OCI-LY7 (cell line): ENCODE measurements at regions not wholly inside any gene's neighbourhood (a gene's known extent, or its start where the extent isn't known, plus 50 kb on each side); places are given as distances from the start of the nearest gene placed in this dataset.

Experiments
- EZH2phosphoT487 ChIP-seq: fragments of 200-600 bp; sonication (generic); IDR thresholded peaks from 2 replicates; pipeline ENCODE4 v1.6.1; 2018; ENCODE audit warnings: low read depth, borderline replicate concordance, mild to moderate bottlenecking, mixed run types, antibody characterized with exemption, low read length, moderate library complexity, mixed read lengths
- TF ChIP-seq, protein P1 (sequence below): fragments of 200-600 bp; sonication (generic); conservative IDR thresholded peaks from 2 replicates; pipeline ENCODE4 v1.5.1; 2014; ENCODE audit warnings: mild to moderate bottlenecking, antibody characterized with exemption, low read length, moderate library complexity, mixed read lengths

DNA sequence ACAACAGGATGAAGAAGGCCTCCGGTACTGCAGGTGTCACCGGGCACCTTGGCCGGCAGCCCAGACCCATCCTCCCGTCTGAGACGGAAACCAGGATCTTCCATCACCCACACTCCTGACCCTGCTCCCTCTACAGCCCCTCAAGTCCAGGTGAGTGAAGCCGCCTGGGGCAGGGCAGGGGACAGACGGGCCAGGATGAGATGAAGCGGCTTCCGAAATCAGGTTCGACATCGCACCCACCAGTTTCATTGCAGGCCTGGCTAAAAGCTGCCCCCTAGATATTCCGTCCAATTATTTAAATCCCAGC lies 639.1 kb downstream of the TBC1D22A start:
- TF ChIP-seq, protein P1, sequence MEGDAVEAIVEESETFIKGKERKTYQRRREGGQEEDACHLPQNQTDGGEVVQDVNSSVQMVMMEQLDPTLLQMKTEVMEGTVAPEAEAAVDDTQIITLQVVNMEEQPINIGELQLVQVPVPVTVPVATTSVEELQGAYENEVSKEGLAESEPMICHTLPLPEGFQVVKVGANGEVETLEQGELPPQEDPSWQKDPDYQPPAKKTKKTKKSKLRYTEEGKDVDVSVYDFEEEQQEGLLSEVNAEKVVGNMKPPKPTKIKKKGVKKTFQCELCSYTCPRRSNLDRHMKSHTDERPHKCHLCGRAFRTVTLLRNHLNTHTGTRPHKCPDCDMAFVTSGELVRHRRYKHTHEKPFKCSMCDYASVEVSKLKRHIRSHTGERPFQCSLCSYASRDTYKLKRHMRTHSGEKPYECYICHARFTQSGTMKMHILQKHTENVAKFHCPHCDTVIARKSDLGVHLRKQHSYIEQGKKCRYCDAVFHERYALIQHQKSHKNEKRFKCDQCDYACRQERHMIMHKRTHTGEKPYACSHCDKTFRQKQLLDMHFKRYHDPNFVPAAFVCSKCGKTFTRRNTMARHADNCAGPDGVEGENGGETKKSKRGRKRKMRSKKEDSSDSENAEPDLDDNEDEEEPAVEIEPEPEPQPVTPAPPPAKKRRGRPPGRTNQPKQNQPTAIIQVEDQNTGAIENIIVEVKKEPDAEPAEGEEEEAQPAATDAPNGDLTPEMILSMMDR = no peak
- no peak for TF ChIP-seq EZH2phosphoT487
